ENCODE measurements at regions not wholly inside any gene's neighbourhood (a gene's known extent, or its start where the extent isn't known, plus 50 kb on each side); places are given as distances from the start of the nearest gene placed in this dataset.

GRCh38 chr11:33525789-33526188 is 174.8 kb downstream of the C11orf91 start:
- TF ChIP-seq CTCF (IDR thresholded peaks at IDR 0.05), result no peak
- no peak for TF ChIP-seq POLR2AphosphoS5 (IDR thresholded peaks at IDR 0.05)
- no peak for TF ChIP-seq EP300 (IDR thresholded peaks at IDR 0.05)
